HepG2 (cell line): ENCODE measurements at regions not wholly inside any gene's neighbourhood (a gene's known extent, or its start where the extent isn't known, plus 50 kb on each side); places are given as distances from the start of the nearest gene placed in this dataset.

ENCODE experiments used
- HMGA1 ChIP-seq: sonication (generic); formaldehyde crosslinking; conservative IDR thresholded peaks from 2 replicates; pipeline ENCODE4 v1.4.0; 2020; ENCODE audit warnings: missing genetic modification reagents
- KLF9 ChIP-seq: IDR thresholded peaks from 2 replicates; pipeline ENCODE4 v1.6.1; 2016; ENCODE audit warnings: low read depth
- RAD51 ChIP-seq: fragments of 450-650 bp; IDR thresholded peaks from 2 replicates; pipeline ENCODE4 v1.6.1; 2016; ENCODE audit warnings: borderline replicate concordance
- SOX13 ChIP-seq, 3 experiments: fragments of 450-650 bp in 1 of 3; sonication (generic) in 1 of 3; formaldehyde crosslinking in 1 of 3; IDR thresholded peaks in 2 of 3; conservative IDR thresholded peaks in 1 of 3; 2 replicates each; pipeline versions ENCODE4 v1.5.0 to v1.6.1; 2016 to 2020; ENCODE audit warnings: antibody characterized with exemption in 1 of 3, mild to moderate bottlenecking in 1 of 3, missing compliant biosample characterization in 1 of 3, missing genetic modification reagents in 1 of 3, moderate library complexity in 1 of 3
- TBL1XR1 ChIP-seq: fragments of 150-350 bp; IDR thresholded peaks from 2 replicates; pipeline ENCODE4 v1.6.1; 2014; ENCODE audit warnings: borderline replicate concordance, low read length; ENCODE audit not compliant: partially characterized antibody
- ZNF256 ChIP-seq: sonication (generic); formaldehyde crosslinking; conservative IDR thresholded peaks from 2 replicates; pipeline ENCODE4 v1.4.0; 2020; ENCODE audit warnings: missing genetic modification reagents
- ZNF354B ChIP-seq: sonication (generic); formaldehyde crosslinking; IDR thresholded peaks from 2 replicates; pipeline ENCODE4 v1.8.0; 2022; ENCODE audit warnings: mild to moderate bottlenecking, missing genetic modification reagents
- ZNF547 ChIP-seq: sonication (generic); formaldehyde crosslinking; IDR thresholded peaks from 2 replicates; pipeline ENCODE4 v1.5.1; 2020; ENCODE audit warnings: mild to moderate bottlenecking, missing genetic modification reagents
- ZNF776 ChIP-seq: sonication (generic); formaldehyde crosslinking; IDR thresholded peaks from 2 replicates; pipeline ENCODE4 v1.4.0; 2020; ENCODE audit warnings: mild to moderate bottlenecking, missing genetic modification reagents
- TF ChIP-seq, protein P1 (sequence below): IDR thresholded peaks from 2 replicates; pipeline ENCODE4 v1.6.1; 2016; ENCODE audit warnings: mild to moderate bottlenecking
- TF ChIP-seq, protein P2 (sequence below): sonication (generic); formaldehyde crosslinking; IDR thresholded peaks from 2 replicates; pipeline ENCODE4 v1.4.0; 2020; ENCODE audit warnings: mild to moderate bottlenecking, missing genetic modification reagents, borderline replicate concordance
- TF ChIP-seq, protein P3 (sequence below): sonication (generic); formaldehyde crosslinking; IDR thresholded peaks from 2 replicates; pipeline ENCODE4 v1.5.1; 2020; ENCODE audit warnings: mild to moderate bottlenecking, moderate library complexity, missing genetic modification reagents
- TF ChIP-seq, protein P4 (sequence below): IDR thresholded peaks from 2 replicates; pipeline ENCODE4 v1.6.1; 2016; ENCODE audit warnings: low read depth, missing genetic modification reagents, missing compliant biosample characterization
- TF ChIP-seq, protein P5 (sequence below): sonication (generic); formaldehyde crosslinking; IDR thresholded peaks from 2 replicates; pipeline ENCODE4 v1.5.0; 2020; ENCODE audit warnings: mild to moderate bottlenecking, missing genetic modification reagents, borderline replicate concordance

DNA sequence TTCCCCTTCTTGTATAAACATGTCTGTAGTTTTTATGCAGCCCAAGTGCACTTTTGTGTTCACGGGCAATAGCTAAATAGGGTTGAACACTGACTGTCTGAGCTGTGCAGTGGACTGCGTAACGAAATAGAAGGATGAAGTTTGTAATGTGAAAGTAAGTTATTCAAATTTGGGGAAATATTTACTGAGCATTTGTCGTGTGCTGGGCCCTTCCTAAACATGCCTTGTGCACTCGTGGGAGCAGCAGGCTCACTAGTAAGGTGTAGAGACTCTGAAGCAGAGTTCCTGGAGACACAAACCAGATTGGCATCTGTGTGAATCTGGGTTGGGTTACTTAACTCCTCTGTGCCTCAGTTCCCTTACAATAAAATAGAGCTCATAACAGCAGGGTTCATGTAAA, 51.7 kb upstream of the C1QTNF7 start (continued):
- TF ChIP-seq ZNF256 (no peak), ZNF776 (CRISPR knock-in tag) (no peak), SOX13 (IDR thresholded peaks at IDR 0.05) (no peak), SOX13 (CRISPR knock-in tag; conservative IDR thresholded peaks at IDR 0.05 in 1 of 2, IDR thresholded peaks at IDR 0.05 in 1 of 2) (no peak), KLF9 (CRISPR knock-in tag) (no peak), ZNF547 (CRISPR knock-in tag) (no peak), RAD51 (no peak), ZNF354B (no peak), HMGA1 (CRISPR knock-in tag) (no peak), TBL1XR1 (no peak)
- TF ChIP-seq, protein P1, sequence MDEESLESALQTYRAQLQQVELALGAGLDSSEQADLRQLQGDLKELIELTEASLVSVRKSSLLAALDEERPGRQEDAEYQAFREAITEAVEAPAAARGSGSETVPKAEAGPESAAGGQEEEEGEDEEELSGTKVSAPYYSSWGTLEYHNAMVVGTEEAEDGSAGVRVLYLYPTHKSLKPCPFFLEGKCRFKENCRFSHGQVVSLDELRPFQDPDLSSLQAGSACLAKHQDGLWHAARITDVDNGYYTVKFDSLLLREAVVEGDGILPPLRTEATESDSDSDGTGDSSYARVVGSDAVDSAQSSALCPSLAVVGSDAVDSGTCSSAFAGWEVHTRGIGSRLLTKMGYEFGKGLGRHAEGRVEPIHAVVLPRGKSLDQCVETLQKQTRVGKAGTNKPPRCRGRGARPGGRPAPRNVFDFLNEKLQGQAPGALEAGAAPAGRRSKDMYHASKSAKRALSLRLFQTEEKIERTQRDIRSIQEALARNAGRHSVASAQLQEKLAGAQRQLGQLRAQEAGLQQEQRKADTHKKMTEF (CRISPR knock-in tag) = no peak
- TF ChIP-seq, protein P2, sequence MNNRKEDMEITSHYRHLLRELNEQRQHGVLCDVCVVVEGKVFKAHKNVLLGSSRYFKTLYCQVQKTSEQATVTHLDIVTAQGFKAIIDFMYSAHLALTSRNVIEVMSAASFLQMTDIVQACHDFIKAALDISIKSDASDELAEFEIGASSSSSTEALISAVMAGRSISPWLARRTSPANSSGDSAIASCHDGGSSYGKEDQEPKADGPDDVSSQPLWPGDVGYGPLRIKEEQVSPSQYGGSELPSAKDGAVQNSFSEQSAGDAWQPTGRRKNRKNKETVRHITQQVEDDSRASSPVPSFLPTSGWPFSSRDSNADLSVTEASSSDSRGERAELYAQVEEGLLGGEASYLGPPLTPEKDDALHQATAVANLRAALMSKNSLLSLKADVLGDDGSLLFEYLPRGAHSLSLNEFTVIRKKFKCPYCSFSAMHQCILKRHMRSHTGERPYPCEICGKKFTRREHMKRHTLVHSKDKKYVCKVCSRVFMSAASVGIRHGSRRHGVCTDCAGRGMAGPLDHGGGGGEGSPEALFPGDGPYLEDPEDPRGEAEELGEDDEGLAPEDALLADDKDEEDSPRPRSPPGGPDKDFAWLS = no peak
- TF ChIP-seq, protein P3, sequence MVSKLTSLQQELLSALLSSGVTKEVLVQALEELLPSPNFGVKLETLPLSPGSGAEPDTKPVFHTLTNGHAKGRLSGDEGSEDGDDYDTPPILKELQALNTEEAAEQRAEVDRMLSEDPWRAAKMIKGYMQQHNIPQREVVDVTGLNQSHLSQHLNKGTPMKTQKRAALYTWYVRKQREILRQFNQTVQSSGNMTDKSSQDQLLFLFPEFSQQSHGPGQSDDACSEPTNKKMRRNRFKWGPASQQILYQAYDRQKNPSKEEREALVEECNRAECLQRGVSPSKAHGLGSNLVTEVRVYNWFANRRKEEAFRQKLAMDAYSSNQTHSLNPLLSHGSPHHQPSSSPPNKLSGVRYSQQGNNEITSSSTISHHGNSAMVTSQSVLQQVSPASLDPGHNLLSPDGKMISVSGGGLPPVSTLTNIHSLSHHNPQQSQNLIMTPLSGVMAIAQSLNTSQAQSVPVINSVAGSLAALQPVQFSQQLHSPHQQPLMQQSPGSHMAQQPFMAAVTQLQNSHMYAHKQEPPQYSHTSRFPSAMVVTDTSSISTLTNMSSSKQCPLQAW = no peak
- TF ChIP-seq, protein P4, sequence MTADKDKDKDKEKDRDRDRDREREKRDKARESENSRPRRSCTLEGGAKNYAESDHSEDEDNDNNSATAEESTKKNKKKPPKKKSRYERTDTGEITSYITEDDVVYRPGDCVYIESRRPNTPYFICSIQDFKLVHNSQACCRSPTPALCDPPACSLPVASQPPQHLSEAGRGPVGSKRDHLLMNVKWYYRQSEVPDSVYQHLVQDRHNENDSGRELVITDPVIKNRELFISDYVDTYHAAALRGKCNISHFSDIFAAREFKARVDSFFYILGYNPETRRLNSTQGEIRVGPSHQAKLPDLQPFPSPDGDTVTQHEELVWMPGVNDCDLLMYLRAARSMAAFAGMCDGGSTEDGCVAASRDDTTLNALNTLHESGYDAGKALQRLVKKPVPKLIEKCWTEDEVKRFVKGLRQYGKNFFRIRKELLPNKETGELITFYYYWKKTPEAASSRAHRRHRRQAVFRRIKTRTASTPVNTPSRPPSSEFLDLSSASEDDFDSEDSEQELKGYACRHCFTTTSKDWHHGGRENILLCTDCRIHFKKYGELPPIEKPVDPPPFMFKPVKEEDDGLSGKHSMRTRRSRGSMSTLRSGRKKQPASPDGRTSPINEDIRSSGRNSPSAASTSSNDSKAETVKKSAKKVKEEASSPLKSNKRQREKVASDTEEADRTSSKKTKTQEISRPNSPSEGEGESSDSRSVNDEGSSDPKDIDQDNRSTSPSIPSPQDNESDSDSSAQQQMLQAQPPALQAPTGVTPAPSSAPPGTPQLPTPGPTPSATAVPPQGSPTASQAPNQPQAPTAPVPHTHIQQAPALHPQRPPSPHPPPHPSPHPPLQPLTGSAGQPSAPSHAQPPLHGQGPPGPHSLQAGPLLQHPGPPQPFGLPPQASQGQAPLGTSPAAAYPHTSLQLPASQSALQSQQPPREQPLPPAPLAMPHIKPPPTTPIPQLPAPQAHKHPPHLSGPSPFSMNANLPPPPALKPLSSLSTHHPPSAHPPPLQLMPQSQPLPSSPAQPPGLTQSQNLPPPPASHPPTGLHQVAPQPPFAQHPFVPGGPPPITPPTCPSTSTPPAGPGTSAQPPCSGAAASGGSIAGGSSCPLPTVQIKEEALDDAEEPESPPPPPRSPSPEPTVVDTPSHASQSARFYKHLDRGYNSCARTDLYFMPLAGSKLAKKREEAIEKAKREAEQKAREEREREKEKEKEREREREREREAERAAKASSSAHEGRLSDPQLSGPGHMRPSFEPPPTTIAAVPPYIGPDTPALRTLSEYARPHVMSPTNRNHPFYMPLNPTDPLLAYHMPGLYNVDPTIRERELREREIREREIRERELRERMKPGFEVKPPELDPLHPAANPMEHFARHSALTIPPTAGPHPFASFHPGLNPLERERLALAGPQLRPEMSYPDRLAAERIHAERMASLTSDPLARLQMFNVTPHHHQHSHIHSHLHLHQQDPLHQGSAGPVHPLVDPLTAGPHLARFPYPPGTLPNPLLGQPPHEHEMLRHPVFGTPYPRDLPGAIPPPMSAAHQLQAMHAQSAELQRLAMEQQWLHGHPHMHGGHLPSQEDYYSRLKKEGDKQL (CRISPR knock-in tag) = no peak
- TF ChIP-seq, protein P5, sequence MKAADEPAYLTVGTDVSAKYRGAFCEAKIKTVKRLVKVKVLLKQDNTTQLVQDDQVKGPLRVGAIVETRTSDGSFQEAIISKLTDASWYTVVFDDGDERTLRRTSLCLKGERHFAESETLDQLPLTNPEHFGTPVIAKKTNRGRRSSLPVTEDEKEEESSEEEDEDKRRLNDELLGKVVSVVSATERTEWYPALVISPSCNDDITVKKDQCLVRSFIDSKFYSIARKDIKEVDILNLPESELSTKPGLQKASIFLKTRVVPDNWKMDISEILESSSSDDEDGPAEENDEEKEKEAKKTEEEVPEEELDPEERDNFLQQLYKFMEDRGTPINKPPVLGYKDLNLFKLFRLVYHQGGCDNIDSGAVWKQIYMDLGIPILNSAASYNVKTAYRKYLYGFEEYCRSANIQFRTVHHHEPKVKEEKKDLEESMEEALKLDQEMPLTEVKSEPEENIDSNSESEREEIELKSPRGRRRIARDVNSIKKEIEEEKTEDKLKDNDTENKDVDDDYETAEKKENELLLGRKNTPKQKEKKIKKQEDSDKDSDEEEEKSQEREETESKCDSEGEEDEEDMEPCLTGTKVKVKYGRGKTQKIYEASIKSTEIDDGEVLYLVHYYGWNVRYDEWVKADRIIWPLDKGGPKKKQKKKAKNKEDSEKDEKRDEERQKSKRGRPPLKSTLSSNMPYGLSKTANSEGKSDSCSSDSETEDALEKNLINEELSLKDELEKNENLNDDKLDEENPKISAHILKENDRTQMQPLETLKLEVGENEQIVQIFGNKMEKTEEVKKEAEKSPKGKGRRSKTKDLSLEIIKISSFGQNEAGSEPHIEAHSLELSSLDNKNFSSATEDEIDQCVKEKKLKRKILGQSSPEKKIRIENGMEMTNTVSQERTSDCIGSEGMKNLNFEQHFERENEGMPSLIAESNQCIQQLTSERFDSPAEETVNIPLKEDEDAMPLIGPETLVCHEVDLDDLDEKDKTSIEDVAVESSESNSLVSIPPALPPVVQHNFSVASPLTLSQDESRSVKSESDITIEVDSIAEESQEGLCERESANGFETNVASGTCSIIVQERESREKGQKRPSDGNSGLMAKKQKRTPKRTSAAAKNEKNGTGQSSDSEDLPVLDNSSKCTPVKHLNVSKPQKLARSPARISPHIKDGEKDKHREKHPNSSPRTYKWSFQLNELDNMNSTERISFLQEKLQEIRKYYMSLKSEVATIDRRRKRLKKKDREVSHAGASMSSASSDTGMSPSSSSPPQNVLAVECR = no peak
